ENCODE measurements at regions not wholly inside any gene's neighbourhood (a gene's known extent, or its start where the extent isn't known, plus 50 kb on each side); places are given as distances from the start of the nearest gene placed in this dataset.

DNA sequence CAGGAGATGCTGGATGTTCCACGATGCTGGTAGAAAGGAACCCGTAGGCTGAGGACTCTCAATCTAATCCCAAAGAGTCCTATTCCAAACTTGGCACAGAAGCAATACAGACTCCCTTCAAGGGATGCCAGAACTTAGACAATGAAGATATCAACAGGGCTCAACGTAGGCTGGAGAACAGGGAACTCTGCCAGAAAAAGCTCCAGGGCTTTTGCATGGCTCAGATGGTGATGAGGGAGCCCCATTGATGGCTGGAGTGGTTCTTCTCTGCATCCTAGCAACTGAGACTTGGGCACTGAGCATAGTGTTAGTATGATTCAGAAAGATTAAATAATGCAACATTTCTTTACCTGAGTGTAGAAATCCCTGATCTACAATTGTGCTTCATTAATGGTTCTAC lies 117.2 kb upstream of the NCK2 start:
- Histone ChIP-seq H3K9me3 (ENCODE audit: low read length) (peaks cover 1% of the 10 kb centered on the region), H3K36me3 (ENCODE audit: insufficient read depth, low read length) (no peaks in the 10 kb centered on the region), H3K4me3 (ENCODE audit: low read length) (no peak overlapping the region), H2AFZ (ENCODE audit: low read depth, low read length) (no peak overlapping the region), H3K27me3 (ENCODE audit: insufficient read depth, low read length) (no peaks in the 10 kb centered on the region), H3K4me1 (ENCODE audit: insufficient read depth, low read length) (no peaks in the 10 kb centered on the region)

DNA sequence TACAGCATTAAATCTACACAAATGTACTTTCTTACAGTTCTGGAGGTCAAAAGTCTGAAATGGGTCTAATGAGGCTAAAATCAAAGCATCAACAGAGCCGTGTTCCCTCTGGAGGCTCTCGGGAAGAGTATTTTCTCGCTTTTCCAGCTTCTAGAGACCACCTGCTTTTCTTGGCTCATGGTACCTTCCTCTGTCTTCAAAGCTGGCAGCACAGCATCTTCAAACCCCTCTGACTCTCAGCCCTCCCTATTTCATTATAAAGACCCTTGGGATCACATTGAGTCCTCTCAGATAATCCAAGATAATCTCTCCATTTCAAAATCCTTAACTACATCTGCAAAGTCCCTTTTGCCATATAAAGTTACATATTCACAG lies 117.8 kb upstream of the NCK2 start:
- no peaks in the 10 kb centered on the region for H3K27me3 ChIP-seq (ENCODE audit: insufficient read depth, low read length)
- no peaks in the 10 kb centered on the region for H3K36me3 ChIP-seq (ENCODE audit: insufficient read depth, low read length)

DNA sequence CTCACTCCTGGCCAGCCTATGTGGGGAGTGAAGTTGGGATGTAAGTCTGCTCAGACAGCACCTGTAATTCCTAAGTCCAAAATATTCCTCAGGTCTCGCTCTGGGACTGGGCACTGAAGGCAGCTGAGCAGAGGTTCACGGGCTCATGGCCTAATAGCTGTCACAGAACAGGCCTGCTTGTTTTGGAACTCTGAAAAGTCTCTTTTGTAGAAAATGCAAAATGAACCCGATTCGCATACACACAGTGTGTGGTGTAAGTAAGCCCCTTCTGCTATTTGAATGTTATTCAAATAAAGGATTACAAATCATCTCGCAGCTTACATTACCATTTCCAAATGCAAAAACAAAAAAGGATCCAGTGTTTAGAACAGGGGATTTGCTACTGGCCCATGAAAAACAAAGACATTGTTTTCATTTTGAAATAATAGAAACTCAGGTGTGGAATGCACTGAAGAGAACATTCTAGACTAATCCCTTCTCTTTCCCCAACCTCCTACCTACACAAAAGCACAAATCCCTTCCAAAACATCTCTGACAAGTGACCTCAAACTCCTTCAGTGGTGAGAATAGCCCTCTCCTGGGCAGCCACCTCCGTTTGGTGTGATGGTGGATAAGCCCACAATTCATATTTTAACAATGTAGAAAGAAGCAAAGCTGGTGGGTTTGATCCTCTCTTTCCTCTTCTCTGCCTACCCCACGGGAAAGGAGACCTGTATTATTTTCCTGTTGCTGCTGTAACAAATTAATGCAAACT lies 118.3 kb upstream of the NCK2 start:
- H3K27me3 ChIP-seq (ENCODE audit: insufficient read depth, low read length): peaks cover 2% of the 10 kb centered on the region
- no peak overlapping the region for H3K4me3 ChIP-seq (ENCODE audit: low read length)
- no peaks in the 10 kb centered on the region for H3K4me1 ChIP-seq (ENCODE audit: insufficient read depth, low read length)
- H3K9me3 ChIP-seq (ENCODE audit: low read length): peaks cover 1% of the 10 kb centered on the region
- H3K36me3 ChIP-seq (ENCODE audit: insufficient read depth, low read length): no peaks in the 10 kb centered on the region
- H2AFZ ChIP-seq (ENCODE audit: low read depth, low read length): no peak overlapping the region

More for the DNA sequence above, 117.8 kb upstream of the NCK2 start:
- H3K9me3 ChIP-seq (ENCODE audit: low read length): peaks cover 1% of the 10 kb centered on the region
- H3K4me3 ChIP-seq (ENCODE audit: low read length): no peak overlapping the region
- H2AFZ ChIP-seq (ENCODE audit: low read depth, low read length): no peak overlapping the region
- no peaks in the 10 kb centered on the region for H3K4me1 ChIP-seq (ENCODE audit: insufficient read depth, low read length)

DNA sequence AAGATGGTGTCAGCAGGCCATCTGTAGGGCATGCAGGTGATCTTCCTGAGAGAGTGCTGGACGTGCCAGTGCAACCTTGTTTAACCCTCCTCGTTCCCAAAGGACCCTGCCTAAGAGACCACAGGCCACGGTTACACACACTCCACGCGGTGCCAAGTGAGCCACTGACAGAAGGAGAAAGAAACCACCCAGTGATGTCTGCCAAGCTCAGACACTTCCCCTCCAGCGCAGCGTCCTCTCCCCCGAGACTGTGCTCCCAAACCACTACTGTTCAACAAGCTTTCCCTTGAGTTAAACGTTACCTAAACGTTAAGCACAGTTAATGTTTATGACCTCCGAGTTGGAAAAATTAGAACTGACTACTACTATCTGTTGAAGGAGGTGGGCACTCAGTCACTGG lies 119.1 kb upstream of the NCK2 start:
- Histone ChIP-seq H3K4me3 (ENCODE audit: low read length) (no peak overlapping the region), H3K4me1 (ENCODE audit: insufficient read depth, low read length) (no peaks in the 10 kb centered on the region), H2AFZ (ENCODE audit: low read depth, low read length) (no peak overlapping the region), H3K36me3 (ENCODE audit: insufficient read depth, low read length) (no peaks in the 10 kb centered on the region), H3K27me3 (ENCODE audit: insufficient read depth, low read length) (peaks cover 2% of the 10 kb centered on the region), H3K9me3 (ENCODE audit: low read length) (peaks cover 3% of the 10 kb centered on the region)

DNA sequence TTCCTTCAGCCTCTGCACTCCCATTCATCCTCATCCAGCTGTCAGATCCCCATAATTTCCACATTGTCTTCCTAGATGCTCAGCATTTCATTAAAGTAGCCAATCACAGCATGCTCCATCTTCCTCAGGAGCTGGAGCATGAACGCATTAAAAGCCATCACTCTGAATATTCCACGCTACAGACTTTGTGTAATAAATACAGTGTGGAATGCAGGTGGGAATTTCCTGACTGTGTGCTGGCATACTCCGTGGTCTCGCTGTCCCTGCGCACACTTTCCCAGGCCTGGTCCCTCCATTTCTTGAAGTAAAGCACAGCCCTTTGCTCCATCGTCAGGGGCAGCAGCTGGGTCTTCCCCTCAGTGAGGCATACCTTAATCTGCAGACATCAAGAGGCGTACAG lies 123.7 kb upstream of the NCK2 start:
- Histone ChIP-seq H3K4me1 (ENCODE audit: insufficient read depth, low read length) (no peaks in the 10 kb centered on the region), H3K27me3 (ENCODE audit: insufficient read depth, low read length) (peaks cover 2% of the 10 kb centered on the region), H3K4me3 (ENCODE audit: low read length) (no peak overlapping the region), H2AFZ (ENCODE audit: low read depth, low read length) (no peak overlapping the region), H3K36me3 (ENCODE audit: insufficient read depth, low read length) (no peaks in the 10 kb centered on the region), H3K9me3 (ENCODE audit: low read length) (peaks cover 3% of the 10 kb centered on the region)

DNA sequence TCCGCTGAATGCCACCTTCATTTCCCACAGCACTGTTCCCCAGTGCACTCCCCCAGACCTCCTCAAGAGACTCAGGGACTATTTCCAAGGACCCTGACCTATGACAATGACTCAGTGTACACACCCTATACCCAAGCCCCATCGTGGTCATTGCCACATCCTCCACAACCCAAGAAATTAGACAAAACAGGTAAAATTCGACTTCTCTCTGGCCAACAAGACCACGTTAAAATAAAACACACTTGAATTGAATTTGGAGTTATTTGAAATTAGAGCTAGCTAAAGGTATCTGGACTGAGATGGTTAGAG lies 126.4 kb upstream of the NCK2 start:
- Histone ChIP-seq H3K4me3 (ENCODE audit: low read length) (no peak overlapping the region), H2AFZ (ENCODE audit: low read depth, low read length) (no peak overlapping the region), H3K4me1 (ENCODE audit: insufficient read depth, low read length) (no peaks in the 10 kb centered on the region), H3K36me3 (ENCODE audit: insufficient read depth, low read length) (no peaks in the 10 kb centered on the region), H3K27me3 (ENCODE audit: insufficient read depth, low read length) (peaks cover 2% of the 10 kb centered on the region), H3K9me3 (ENCODE audit: low read length) (peaks cover 2% of the 10 kb centered on the region)

DNA sequence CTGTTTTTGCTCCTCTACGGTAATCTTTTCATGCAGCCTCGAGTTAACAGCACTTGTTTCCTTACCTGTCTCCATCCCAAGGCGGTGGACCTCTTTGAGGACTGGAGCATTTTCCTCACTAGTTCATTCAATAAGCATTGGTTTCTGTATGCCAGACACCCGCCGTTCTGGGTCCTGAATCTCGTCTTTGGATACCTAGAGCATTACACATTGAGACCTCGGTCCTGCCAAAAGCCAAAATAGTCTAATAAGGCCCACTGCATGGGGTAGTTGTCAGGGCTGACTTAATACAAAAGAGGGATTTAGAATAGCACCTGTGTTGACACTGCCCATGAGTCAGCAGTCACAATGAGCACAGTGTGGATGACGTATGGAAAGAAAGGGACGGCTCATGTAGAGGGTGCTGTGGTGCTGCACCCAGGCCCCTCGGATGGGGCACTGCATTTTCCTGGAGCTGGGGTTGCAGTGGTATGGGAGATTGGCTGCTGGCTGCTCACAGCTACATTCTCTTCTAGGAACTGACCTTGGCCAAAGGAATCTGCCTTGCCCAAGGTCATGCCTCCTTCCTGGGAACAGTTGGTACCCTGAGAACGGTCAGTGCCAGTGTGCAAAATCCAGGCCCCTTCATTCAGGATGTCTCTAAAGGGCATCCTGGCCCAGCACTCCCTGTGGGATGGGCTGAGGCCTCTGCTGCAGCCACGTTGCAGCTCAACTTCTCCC lies 126.9 kb upstream of the NCK2 start:
- no peak overlapping the region for H3K4me3 ChIP-seq (ENCODE audit: low read length)
- no peaks in the 10 kb centered on the region for H3K36me3 ChIP-seq (ENCODE audit: insufficient read depth, low read length)
- peaks cover 2% of the 10 kb centered on the region for H3K9me3 ChIP-seq (ENCODE audit: low read length)
- H2AFZ ChIP-seq (ENCODE audit: low read depth, low read length): no peak overlapping the region
- H3K27me3 ChIP-seq (ENCODE audit: insufficient read depth, low read length): peaks cover 2% of the 10 kb centered on the region
- no peaks in the 10 kb centered on the region for H3K4me1 ChIP-seq (ENCODE audit: insufficient read depth, low read length)

DNA sequence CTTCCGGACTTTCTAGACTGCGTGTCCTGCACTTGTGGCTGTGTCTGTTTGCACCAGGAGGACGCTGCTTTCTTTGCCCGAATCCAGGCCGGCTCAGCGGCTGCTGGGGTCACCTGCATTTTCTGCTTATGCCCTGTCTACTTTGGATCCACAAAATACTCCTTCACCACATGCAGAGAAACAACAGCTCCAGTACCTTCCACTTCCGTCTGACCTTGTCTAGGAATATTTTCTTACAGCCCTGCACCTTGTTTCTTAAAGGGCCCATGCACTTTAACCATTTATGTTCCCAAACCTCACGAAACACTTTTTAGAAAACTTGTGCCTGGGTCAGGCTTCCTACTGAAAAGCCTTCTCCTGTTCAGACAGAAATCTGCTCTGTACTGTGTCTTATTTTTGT lies 129.4 kb upstream of the NCK2 start:
- no peak overlapping the region for H3K4me3 ChIP-seq (ENCODE audit: low read length)
- H3K27me3 ChIP-seq (ENCODE audit: insufficient read depth, low read length): no peaks in the 10 kb centered on the region
- peaks cover 11% of the 10 kb centered on the region for H3K4me1 ChIP-seq (ENCODE audit: insufficient read depth, low read length)
- no peaks in the 10 kb centered on the region for H3K36me3 ChIP-seq (ENCODE audit: insufficient read depth, low read length)
- no peaks in the 10 kb centered on the region for H3K9me3 ChIP-seq (ENCODE audit: low read length)
- no peak overlapping the region for H2AFZ ChIP-seq (ENCODE audit: low read depth, low read length)

DNA sequence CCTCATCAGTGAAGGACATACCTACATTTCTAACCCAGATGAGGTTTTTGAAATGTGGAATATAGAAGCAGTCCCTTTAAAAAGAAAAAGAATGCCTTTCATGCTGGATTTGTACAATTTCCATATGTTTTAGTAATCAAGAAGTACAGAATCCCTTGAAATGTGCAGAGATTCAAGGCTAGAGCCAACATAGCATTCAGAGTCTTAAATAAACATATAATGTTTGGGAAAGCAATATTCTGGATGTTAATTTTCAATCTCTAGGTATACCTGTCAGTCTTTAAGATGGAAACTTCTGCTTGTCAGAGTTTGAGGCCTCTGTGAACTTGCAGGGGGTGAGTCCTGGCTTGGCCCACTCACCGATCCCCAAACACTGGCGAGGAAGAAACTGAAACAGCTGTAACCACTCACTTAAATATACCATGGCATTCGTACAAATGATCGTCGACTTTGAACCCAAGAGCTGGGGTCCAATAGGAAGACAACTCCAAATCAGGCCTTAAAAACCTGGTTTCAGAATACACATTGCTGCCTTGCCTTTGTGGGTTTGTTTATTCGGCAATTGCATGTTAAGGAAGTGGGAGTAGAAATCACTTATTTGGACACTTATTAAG lies 132.8 kb upstream of the NCK2 start:
- H3K36me3 ChIP-seq (ENCODE audit: insufficient read depth, low read length): no peaks in the 10 kb centered on the region
- no peak overlapping the region for H2AFZ ChIP-seq (ENCODE audit: low read depth, low read length)
- H3K4me3 ChIP-seq (ENCODE audit: low read length): no peak overlapping the region
- H3K27me3 ChIP-seq (ENCODE audit: insufficient read depth, low read length): no peaks in the 10 kb centered on the region
- H3K9me3 ChIP-seq (ENCODE audit: low read length): no peaks in the 10 kb centered on the region
- H3K4me1 ChIP-seq (ENCODE audit: insufficient read depth, low read length): peaks cover 14% of the 10 kb centered on the region

DNA sequence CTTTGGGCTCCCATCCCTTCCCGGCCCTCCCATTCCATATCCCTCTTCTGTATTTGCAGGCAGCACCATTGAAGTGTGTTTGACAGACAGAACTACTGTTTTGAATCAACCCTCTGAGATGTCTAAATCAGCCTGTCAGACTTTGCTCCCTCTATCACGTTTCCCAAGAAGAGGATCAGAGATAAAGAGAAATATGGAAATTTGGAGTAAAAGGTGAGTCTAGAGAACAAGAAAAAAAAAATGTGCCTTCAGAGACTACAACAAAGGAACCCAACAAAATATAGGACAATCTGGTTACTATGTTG lies 133.4 kb upstream of the NCK2 start:
- no peaks in the 10 kb centered on the region for H3K9me3 ChIP-seq (ENCODE audit: low read length)
- no peaks in the 10 kb centered on the region for H3K27me3 ChIP-seq (ENCODE audit: insufficient read depth, low read length)
- H2AFZ ChIP-seq (ENCODE audit: low read depth, low read length): peak overlapping the region; percentile 61
- no peaks in the 10 kb centered on the region for H3K36me3 ChIP-seq (ENCODE audit: insufficient read depth, low read length)
- peak overlapping the region; percentile 31 for H3K4me3 ChIP-seq (ENCODE audit: low read length)
- peaks cover 14% of the 10 kb centered on the region for H3K4me1 ChIP-seq (ENCODE audit: insufficient read depth, low read length)

DNA sequence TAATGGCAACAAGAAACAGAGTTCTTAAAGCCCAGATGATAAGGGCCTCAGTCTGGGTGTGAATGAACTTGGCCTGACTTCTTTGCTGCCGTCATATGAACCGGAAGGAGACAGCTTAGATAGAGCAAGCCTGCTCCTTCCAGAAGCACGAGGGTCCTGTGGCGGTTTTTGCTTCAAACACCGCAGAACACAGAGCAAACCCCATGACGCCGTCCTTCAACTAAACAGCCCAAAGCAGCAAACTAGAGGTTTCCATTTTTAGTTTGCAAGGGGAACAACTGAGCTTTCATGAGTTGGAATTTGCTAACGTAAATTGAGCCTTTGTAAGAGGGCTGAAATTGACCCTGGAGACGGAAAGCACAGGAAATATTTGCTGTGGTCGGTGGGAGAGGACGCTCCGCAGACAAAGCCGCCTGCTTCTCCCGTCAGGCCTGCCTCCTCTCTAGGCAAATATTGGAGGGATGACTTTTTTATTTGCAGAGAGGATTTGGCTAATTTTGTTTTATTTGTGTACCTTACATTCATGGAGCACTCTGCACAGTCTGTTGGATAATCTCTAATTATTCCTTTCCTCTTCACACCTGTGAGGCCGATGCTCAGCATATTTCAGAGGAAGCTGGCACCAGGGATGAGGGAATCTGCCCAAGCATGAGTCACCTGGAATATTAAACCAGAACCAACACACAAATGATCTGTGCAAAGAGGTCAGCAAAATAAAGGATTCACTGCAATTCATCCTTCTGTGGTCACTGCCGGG lies 134.0 kb upstream of the NCK2 start:
- Histone ChIP-seq H3K27me3 (ENCODE audit: insufficient read depth, low read length) (no peaks in the 10 kb centered on the region), H3K36me3 (ENCODE audit: insufficient read depth, low read length) (no peaks in the 10 kb centered on the region), H3K4me3 (ENCODE audit: low read length) (peak overlapping the region; percentile 31), H3K9me3 (ENCODE audit: low read length) (no peaks in the 10 kb centered on the region), H2AFZ (ENCODE audit: low read depth, low read length) (peak overlapping the region; percentile 61), H3K4me1 (ENCODE audit: insufficient read depth, low read length) (peaks cover 14% of the 10 kb centered on the region)

DNA sequence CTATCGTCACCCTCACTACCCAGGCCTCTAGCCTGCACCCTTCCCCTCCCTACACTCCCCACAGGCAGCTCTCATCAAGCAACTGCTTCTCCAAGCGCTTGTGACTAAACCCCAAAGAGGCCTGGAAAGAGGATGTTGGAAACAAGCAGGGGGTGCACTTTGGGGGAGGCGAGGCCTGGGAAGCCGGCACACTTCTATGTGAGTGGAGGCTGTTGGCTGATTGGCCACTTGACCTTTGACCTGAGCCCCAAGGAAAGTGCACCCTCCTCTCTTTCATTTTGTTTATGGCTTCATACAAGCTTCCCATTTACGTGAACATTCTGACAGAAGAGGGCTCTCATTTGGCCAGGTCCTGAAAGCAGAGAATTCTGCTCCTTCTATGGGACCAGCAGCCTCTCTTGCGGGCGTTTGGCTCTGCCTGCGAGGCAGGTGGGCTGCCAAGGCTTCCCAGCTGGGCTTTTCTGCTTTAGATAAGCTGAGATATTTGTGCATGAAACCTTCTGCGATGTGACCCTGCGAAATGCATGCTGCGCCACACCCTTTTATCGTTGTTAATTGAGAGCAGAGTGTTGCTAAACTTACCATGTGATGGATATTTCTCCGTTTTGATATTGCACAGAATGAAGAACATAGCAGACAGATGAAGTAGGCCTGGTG lies 134.8 kb upstream of the NCK2 start:
- H3K9me3 ChIP-seq (ENCODE audit: low read length): no peaks in the 10 kb centered on the region
- H3K4me1 ChIP-seq (ENCODE audit: insufficient read depth, low read length): peaks cover 14% of the 10 kb centered on the region
- no peaks in the 10 kb centered on the region for H3K36me3 ChIP-seq (ENCODE audit: insufficient read depth, low read length)
- no peaks in the 10 kb centered on the region for H3K27me3 ChIP-seq (ENCODE audit: insufficient read depth, low read length)
- no peak overlapping the region for H3K4me3 ChIP-seq (ENCODE audit: low read length)
- peak overlapping the region; percentile 61 for H2AFZ ChIP-seq (ENCODE audit: low read depth, low read length)
